MM.1S (cell line): ENCODE measurements at regions not wholly inside any gene's neighbourhood (a gene's known extent, or its start where the extent isn't known, plus 50 kb on each side); places are given as distances from the start of the nearest gene placed in this dataset.

Experiments used
- DNase-seq: peaks from one replicate; pipeline ENCODE4 v3.0.0-alpha.2; 2015
- H2AFZ ChIP-seq: fragments of 300-600 bp; sonication (generic); 2 replicates; pipeline ENCODE4 v1.6.0; 2016; ENCODE audit warnings: antibody characterized with exemption, low read length
- H3F3A ChIP-seq: fragments of 300-600 bp; sonication (generic); 2 replicates; pipeline ENCODE4 v1.6.1; 2016; ENCODE audit warnings: mild to moderate bottlenecking, antibody characterized with exemption, low read length, moderate library complexity, mixed read lengths; ENCODE audit not compliant: insufficient read depth
- H3K27ac ChIP-seq: fragments of 300-600 bp; sonication (generic); 2 replicates; pipeline ENCODE4 v1.5.1; 2016; ENCODE audit warnings: mild to moderate bottlenecking, low read length
- H3K27me3 ChIP-seq: fragments of 300-600 bp; sonication (generic); replicated peaks from 2 replicates; pipeline ENCODE4 v1.6.0; 2016; ENCODE audit warnings: low read length; ENCODE audit not compliant: insufficient read depth
- H3K36me3 ChIP-seq: fragments of 300-600 bp; sonication (generic); replicated peaks from 2 replicates; pipeline ENCODE4 v1.6.1; 2016; ENCODE audit warnings: mild to moderate bottlenecking, low read length, mixed read lengths; ENCODE audit not compliant: insufficient read depth
- H3K4me1 ChIP-seq: fragments of 300-600 bp; sonication (generic); 2 replicates; pipeline ENCODE4 v1.6.1; 2016; ENCODE audit warnings: low read length, mixed read lengths
- H3K4me2 ChIP-seq: fragments of 300-600 bp; sonication (generic); 2 replicates; pipeline ENCODE4 v1.6.0; 2016; ENCODE audit warnings: low read depth, low read length
- H3K4me3 ChIP-seq: fragments of 300-600 bp; sonication (generic); 2 replicates; pipeline ENCODE4 v1.5.1; 2016; ENCODE audit warnings: low read length, mixed read lengths
- H3K79me2 ChIP-seq: fragments of 300-600 bp; sonication (generic); 2 replicates; pipeline ENCODE4 v1.6.1; 2016; ENCODE audit warnings: mixed run types, low read length, mixed read lengths
- H3K9ac ChIP-seq: fragments of 300-600 bp; sonication (generic); 2 replicates; pipeline ENCODE4 v1.6.1; 2016; ENCODE audit warnings: low read length, mixed read lengths
- H3K9me2 ChIP-seq: fragments of 300-600 bp; sonication (generic); replicated peaks from 2 replicates; pipeline ENCODE4 v1.6.1; 2016; ENCODE audit warnings: mild to moderate bottlenecking, low read length, mixed read lengths; ENCODE audit not compliant: insufficient read depth
- H3K9me3 ChIP-seq: fragments of 300-600 bp; sonication (generic); replicated peaks from 2 replicates; pipeline ENCODE4 v1.6.1; 2016; ENCODE audit warnings: mild to moderate bottlenecking, low read length, mixed read lengths; ENCODE audit not compliant: insufficient read depth
- H4K20me1 ChIP-seq: fragments of 300-600 bp; sonication (generic); 2 replicates; pipeline ENCODE4 v1.6.1; 2016; ENCODE audit warnings: mild to moderate bottlenecking, low read length, moderate library complexity, mixed read lengths; ENCODE audit not compliant: insufficient read depth
- CTCF ChIP-seq: fragments of 300-600 bp; sonication (generic); IDR thresholded peaks from 2 replicates; pipeline ENCODE4 v1.5.1; 2016; ENCODE audit warnings: antibody characterized with exemption, low read length, mixed read lengths
- EZH2 ChIP-seq: fragments of 300-600 bp; sonication (generic); optimal IDR thresholded peaks from 2 replicates; pipeline ENCODE3; 2017; ENCODE audit warnings: low read depth, mild to moderate bottlenecking, antibody characterized with exemption, low read length, mixed read lengths
- EZH2phosphoT487 ChIP-seq: fragments of 300-600 bp; sonication (generic); IDR thresholded peaks from 2 replicates; pipeline ENCODE4 v1.6.1; 2018; ENCODE audit warnings: antibody characterized with exemption, low read length

GRCh38 chr16:65934443-65934842 is 432.0 kb upstream of the CDH5 start:
- Histone ChIP-seq H3F3A (no peaks in the 10 kb centered on the region), H3K9me3 (no peaks in the 10 kb centered on the region), H2AFZ (no peak overlapping the region), H3K27ac (no peak overlapping the region), H3K9ac (no peak overlapping the region), H3K79me2 (no peaks in the 10 kb centered on the region), H3K4me3 (no peak overlapping the region), H3K36me3 (no peaks in the 10 kb centered on the region), H4K20me1 (no peaks in the 10 kb centered on the region), H3K4me2 (no peak overlapping the region), H3K27me3 (no peaks in the 10 kb centered on the region), H3K4me1 (no peaks in the 10 kb centered on the region), H3K9me2 (no peaks in the 10 kb centered on the region)
- no peak for TF ChIP-seq CTCF
- no peak for TF ChIP-seq EZH2
- TF ChIP-seq EZH2phosphoT487 = no peak
- no peak for DNase-seq

DNA sequence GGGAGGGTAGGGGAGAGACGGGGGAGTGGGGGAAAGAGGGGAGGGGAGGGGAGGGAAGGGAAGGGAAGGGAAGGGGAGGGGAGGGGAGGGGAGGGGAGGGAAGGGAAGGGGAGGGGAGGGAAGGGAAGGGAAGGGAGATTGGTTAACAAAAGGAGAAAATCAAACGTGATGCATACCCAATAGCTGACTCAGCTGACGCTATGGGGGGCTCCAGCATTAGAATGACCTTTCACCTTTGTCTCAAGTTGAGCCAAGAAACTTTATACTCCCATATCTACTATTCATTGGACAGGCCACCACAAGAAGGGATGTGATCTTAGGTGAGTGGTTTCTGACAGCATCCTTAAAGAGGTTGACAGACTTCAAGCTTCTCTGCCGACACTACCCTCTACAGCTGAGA is 432.8 kb upstream of the CDH5 start:
- DNase-seq = no peak
- Histone ChIP-seq H3K9ac (no peak overlapping the region), H3K36me3 (no peaks in the 10 kb centered on the region), H3K9me2 (no peaks in the 10 kb centered on the region), H2AFZ (no peak overlapping the region), H3K9me3 (no peaks in the 10 kb centered on the region), H4K20me1 (no peaks in the 10 kb centered on the region), H3K4me2 (no peak overlapping the region), H3F3A (no peaks in the 10 kb centered on the region), H3K4me1 (no peaks in the 10 kb centered on the region), H3K27ac (no peak overlapping the region), H3K27me3 (no peaks in the 10 kb centered on the region), H3K79me2 (no peaks in the 10 kb centered on the region), H3K4me3 (no peak overlapping the region)
- no peak for TF ChIP-seq EZH2phosphoT487
- no peak for TF ChIP-seq CTCF
- no peak for TF ChIP-seq EZH2

- DNase-seq = no peak
- H3K9me3 ChIP-seq = no peaks in the 10 kb centered on the region
- TF ChIP-seq CTCF (no peak), EZH2 (no peak), EZH2phosphoT487 (no peak)
Measured at GRCh38 chr16:65932350-65933072, 434.0 kb upstream of the CDH5 start.

More at GRCh38 chr16:65932350-65933072, 434.0 kb upstream of the CDH5 start:
- no peak overlapping the region for H3K4me3 ChIP-seq
- no peaks in the 10 kb centered on the region for H3K9me2 ChIP-seq
- H3F3A ChIP-seq = no peaks in the 10 kb centered on the region
- no peak overlapping the region for H3K9ac ChIP-seq
- no peaks in the 10 kb centered on the region for H3K4me1 ChIP-seq
- H2AFZ ChIP-seq = no peak overlapping the region
- H3K27me3 ChIP-seq = no peaks in the 10 kb centered on the region
- H4K20me1 ChIP-seq = no peaks in the 10 kb centered on the region
- no peak overlapping the region for H3K4me2 ChIP-seq
- H3K79me2 ChIP-seq = no peaks in the 10 kb centered on the region
- no peaks in the 10 kb centered on the region for H3K36me3 ChIP-seq
- H3K27ac ChIP-seq = no peak overlapping the region
